Hepatocyte (in vitro differentiated cells): ENCODE measurements at regions not wholly inside any gene's neighbourhood (a gene's known extent, or its start where the extent isn't known, plus 50 kb on each side); places are given as distances from the start of the nearest gene placed in this dataset.

Experiments
- EZH2 ChIP-seq: fragments of 200-600 bp; sonication (generic); IDR thresholded peaks from 2 replicates; pipeline ENCODE4 v1.6.1; 2016; ENCODE audit warnings: antibody characterized with exemption, mild to moderate bottlenecking, borderline replicate concordance
- EZH2phosphoT487 ChIP-seq: fragments of 200-600 bp; sonication (generic); IDR thresholded peaks from one replicate; pipeline ENCODE4 v1.6.1; 2018; ENCODE audit warnings: antibody characterized with exemption, mild to moderate bottlenecking, low read depth, moderate library complexity; ENCODE audit not compliant: unreplicated experiment, severe bottlenecking
- TF ChIP-seq, protein P1 (sequence below): fragments of 200-600 bp; sonication (generic); IDR thresholded peaks from 2 replicates; pipeline ENCODE4 v1.5.1; 2016; ENCODE audit warnings: antibody characterized with exemption, mild to moderate bottlenecking; ENCODE audit not compliant: poor library complexity

DNA sequence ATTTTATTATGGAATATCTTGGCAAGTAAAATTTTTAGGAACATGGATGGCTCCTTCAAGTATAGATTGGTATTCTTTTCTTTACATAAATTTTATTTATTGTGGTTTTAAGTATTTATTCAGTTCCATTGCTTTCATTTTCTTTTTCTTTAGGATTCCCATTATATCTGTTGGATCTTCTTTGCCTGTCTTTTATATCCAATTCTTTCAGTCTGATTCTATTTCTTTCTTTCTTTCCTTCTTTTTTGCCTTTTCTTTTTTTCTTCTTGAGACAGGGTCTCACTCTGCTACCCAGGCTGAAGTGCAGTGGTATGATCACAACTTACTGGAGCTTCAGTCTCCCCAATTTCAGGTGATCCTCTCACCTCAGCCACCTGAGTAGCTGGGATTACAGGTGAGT, 74.2 kb upstream of the GLI3 start:
- TF ChIP-seq, protein P1, sequence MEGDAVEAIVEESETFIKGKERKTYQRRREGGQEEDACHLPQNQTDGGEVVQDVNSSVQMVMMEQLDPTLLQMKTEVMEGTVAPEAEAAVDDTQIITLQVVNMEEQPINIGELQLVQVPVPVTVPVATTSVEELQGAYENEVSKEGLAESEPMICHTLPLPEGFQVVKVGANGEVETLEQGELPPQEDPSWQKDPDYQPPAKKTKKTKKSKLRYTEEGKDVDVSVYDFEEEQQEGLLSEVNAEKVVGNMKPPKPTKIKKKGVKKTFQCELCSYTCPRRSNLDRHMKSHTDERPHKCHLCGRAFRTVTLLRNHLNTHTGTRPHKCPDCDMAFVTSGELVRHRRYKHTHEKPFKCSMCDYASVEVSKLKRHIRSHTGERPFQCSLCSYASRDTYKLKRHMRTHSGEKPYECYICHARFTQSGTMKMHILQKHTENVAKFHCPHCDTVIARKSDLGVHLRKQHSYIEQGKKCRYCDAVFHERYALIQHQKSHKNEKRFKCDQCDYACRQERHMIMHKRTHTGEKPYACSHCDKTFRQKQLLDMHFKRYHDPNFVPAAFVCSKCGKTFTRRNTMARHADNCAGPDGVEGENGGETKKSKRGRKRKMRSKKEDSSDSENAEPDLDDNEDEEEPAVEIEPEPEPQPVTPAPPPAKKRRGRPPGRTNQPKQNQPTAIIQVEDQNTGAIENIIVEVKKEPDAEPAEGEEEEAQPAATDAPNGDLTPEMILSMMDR = no peak
- TF ChIP-seq EZH2 (no peak), EZH2phosphoT487 (no peak)
